Kidney (tissue), 10 donors: ENCODE measurements at regions not wholly inside any gene's neighbourhood (a gene's known extent, or its start where the extent isn't known, plus 50 kb on each side); places are given as distances from the start of the nearest gene placed in this dataset.
"Not testable (repeated sequence)": the region's sequence is repeated elsewhere in the genome, so short reads cannot be mapped to it uniquely, and the experiment has no call there.

Experiments used
- DNase-seq, 5 donors: peaks; one replicate each; pipeline ENCODE4 v3.0.0-alpha.2; 2013 to 2020
- FAIRE-seq: peaks from 2 replicates; lab custom pipeline; 2012; peaks lifted over from hg19 to GRCh38; lab: Jason Lieb, UNC
- H3K27ac ChIP-seq, 2 donors: one replicate each; pipeline ENCODE4 v1.7.0; 2013; ENCODE audit warnings: low read depth in 2 of 2, low read length in 2 of 2, inconsistent platforms in 1 of 2
- H3K27me3 ChIP-seq: one replicate; pipeline ENCODE4 v1.7.1; 2013; ENCODE audit warnings: low read length, inconsistent platforms; ENCODE audit not compliant: control insufficient read depth, insufficient read depth
- H3K36me3 ChIP-seq, 3 donors: one replicate each; pipeline versions ENCODE4 v1.7.0 to v1.7.1; 2013; ENCODE audit warnings: low read length in 3 of 3, control low read depth in 1 of 3, inconsistent platforms in 1 of 3; ENCODE audit not compliant: insufficient read depth in 3 of 3, control insufficient read depth in 2 of 3
- H3K4me1 ChIP-seq, 3 donors: one replicate each; pipeline versions ENCODE4 v1.7.0 to v1.7.1; 2013; ENCODE audit warnings: low read length in 3 of 3, inconsistent platforms in 1 of 3, low read depth in 1 of 3; ENCODE audit not compliant: control insufficient read depth in 2 of 3, insufficient read depth in 2 of 3
- H3K4me3 ChIP-seq, 3 donors: one replicate each; pipeline versions ENCODE4 v1.7.0 to v1.8.1; 2013; ENCODE audit warnings: low read length in 3 of 3, control low read depth in 1 of 3, inconsistent platforms in 1 of 3
- H3K9ac ChIP-seq, 3 donors: one replicate each; pipeline versions ENCODE4 v1.7.0 to v1.7.1; 2013; ENCODE audit warnings: low read length in 3 of 3, control low read depth in 1 of 3, inconsistent platforms in 1 of 3
- H3K9me3 ChIP-seq, 3 donors: one replicate each; pipeline versions ENCODE4 v1.7.0 to v1.7.1; 2013; ENCODE audit warnings: low read length in 3 of 3, control low read depth in 1 of 3, inconsistent platforms in 1 of 3; ENCODE audit not compliant: control insufficient read depth in 2 of 3, insufficient read depth in 1 of 3
- intact Hi-C: fragments of 100-400 bp; cut with DNase I; formaldehyde crosslinking; loops from one replicate; pipeline ENCODE4 v1.11.1; 2022
- donor health status: control.
- donor health status: control.
- donor health status: DM: yes; HTN: yes; CAD: no.
- donor health status: Normal renal cell carcinoma (clear cell type).

- H3K27me3 ChIP-seq, H3K9me3 ChIP-seq, DNase-seq, H3K9ac ChIP-seq, H3K36me3 ChIP-seq, H3K4me1 ChIP-seq, intact Hi-C loops, H3K4me3 ChIP-seq, FAIRE-seq, H3K27ac ChIP-seq: not testable (repeated sequence)
These were observed 64.8 kb downstream of the B4GALT7 start for GRCh38 chr5:177664737-177665136.

- H3K36me3 ChIP-seq, H3K27me3 ChIP-seq, H3K4me3 ChIP-seq, FAIRE-seq, intact Hi-C loops, H3K4me1 ChIP-seq, H3K9me3 ChIP-seq, H3K9ac ChIP-seq, H3K27ac ChIP-seq, DNase-seq: not testable (repeated sequence)
These were observed 65.2 kb downstream of the B4GALT7 start for GRCh38 chr5:177665172-177665571.

- H3K4me1 ChIP-seq, H3K4me3 ChIP-seq, DNase-seq, intact Hi-C loops, FAIRE-seq, H3K27ac ChIP-seq, H3K27me3 ChIP-seq, H3K9me3 ChIP-seq, H3K36me3 ChIP-seq, H3K9ac ChIP-seq: not testable (repeated sequence)
These were observed 66.0 kb downstream of the B4GALT7 start for GRCh38 chr5:177665960-177666359.

- FAIRE-seq, H3K9me3 ChIP-seq, H3K9ac ChIP-seq, DNase-seq, H3K27me3 ChIP-seq, H3K4me1 ChIP-seq, H3K36me3 ChIP-seq, intact Hi-C loops, H3K27ac ChIP-seq, H3K4me3 ChIP-seq: not testable (repeated sequence)
These were observed 71.3 kb downstream of the B4GALT7 start for GRCh38 chr5:177671035-177671754.

GRCh38 chr5:177671755-177672690 lies 72.1 kb downstream of the B4GALT7 start:
- H3K4me1 ChIP-seq, intact Hi-C loops, H3K27me3 ChIP-seq, H3K27ac ChIP-seq, H3K36me3 ChIP-seq, H3K9ac ChIP-seq, H3K4me3 ChIP-seq, FAIRE-seq, H3K9me3 ChIP-seq: not testable (repeated sequence)
- peak; percentile 25 to 84 (median 58) for DNase-seq
